GF-D8 (cell line): ENCODE measurements at regions not wholly inside any gene's neighbourhood (a gene's known extent, or its start where the extent isn't known, plus 50 kb on each side); places are given as distances from the start of the nearest gene placed in this dataset.
A peak's percentile ranks its signal among the peaks of the same experiment; 100 is the strongest.
"Not testable (repeated sequence)": the region's sequence is repeated elsewhere in the genome, so short reads cannot be mapped to it uniquely, and the experiment has no call there.

Experiments
- DNase-seq: peaks from one replicate; lab custom pipeline; 2025; lab: John Stamatoyannopoulos, UW

DNA sequence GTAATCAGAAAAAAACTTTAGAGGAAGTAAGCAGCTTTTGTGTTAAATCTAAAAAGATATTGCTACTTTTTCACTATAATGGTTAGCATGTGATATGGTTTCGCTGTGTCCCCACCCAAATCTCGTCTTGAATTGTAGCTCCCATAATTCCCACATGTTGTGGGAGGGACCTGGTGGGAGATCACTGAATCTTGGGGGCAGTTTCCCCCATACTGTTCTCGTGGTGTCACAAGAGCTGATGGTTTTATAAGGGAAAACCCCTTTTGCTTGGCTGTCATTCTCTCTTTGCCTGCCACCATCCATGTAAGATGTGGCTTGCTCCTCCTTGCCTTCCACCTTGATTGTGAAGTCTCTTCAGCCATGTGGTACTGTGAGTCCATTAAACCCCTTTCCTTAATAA lies 117.1 kb downstream of the KCNJ2 start:
- DNase-seq, result no peak

DNA sequence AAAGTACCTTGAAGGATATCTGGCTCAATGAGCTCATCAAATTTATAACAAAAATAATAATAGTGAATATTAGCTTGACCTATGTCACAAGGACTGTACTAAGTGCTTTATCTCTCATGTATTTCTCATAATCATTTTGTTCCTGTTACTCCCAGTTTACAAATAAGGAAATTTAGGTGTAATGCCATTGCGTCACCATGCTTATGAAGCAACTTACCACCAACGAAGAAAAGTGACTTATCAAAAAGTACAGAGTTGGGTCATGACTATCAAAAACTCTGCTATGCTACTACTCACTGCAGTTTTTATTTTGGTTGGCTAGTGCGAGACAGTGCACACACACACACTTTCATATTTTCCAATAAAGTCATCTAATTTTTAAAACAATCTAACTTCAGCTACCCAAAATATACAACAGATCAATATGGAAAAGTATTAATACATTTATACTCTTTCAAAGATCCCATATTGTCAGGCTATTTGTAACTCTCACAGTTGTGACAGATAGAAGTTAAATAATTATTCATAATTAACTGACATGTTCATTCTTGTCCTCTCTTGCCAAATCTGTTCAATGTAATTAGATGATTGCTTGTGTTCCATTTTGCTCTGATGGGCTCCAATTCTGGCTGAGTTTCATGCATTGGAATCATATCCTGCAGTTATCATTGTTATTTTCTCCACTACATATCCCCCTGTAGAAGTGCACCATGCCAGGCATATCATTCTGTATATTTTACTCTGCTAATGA lies 119.4 kb downstream of the KCNJ2 start:
- peak; percentile 7 for DNase-seq

DNA sequence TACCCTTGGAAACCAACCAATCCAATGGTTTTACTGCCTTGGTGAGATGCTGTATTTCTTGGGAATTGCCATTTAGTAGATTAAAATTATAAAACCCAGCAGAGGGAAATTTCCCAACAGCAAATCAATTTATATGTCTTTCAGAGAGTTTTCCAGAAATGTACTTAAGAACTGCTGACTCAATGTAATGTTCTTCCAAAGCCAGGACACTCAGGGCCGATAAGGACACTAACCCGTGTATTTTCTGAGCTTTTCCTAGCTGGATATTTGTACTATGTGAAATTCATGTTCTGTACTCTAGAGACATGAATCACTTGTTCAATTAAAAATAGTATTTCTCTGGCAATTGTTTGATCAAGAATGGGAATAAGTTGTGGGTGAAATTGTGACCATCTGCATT lies 121.4 kb downstream of the KCNJ2 start:
- DNase-seq, result no peak

DNA sequence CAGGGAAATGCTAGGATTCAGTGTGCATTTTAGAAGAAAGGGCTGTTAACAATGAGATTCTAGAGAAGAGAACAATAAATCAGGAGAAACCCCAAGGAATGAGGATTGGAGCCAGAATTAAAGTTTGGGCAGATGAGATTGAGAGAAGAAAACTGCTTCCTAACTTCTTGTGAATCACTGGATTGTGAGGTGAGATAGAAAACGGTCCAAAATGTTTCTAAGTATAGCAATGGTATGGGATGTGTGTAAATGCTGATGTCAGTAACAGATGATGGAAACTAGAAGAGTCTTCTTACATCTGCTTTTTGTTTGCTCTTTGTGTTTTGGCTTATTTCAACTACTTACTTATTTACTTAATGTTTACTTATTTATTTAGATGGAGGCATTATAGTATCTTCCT lies 123.0 kb downstream of the KCNJ2 start:
- DNase-seq, result no peak

DNA sequence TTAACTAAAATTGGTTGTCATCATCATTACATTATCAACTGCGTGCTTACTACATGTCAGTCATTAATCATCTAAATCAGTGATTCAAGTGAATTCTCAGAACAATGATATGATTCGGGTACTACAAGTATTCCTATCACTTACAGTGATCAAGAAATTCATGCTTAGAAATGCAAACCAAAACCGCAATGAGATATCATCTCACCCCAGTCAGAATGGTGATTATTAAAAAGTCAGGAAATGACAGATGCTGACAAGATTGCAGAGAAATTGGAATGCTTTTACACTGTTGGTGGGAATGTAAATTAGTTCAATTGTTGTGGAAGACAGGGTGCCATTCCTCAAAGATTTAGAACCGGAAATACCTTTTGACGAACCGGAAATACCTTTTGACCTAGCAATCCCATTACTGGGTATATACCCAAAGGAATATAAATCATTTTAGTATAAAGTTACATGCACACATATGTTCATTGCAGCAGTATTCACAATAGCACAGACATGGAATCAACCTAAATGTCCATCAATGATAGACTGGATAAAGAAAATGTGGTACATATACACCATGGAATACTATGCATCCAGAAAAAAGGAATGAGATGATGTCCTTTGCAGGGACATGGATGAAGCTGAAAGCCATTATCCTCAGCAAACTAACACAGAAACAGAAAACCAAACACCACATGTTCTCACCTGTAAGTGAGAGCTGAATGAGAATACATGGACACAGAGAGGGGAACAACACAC lies 124.4 kb downstream of the KCNJ2 start:
- not testable (repeated sequence) for DNase-seq

DNA sequence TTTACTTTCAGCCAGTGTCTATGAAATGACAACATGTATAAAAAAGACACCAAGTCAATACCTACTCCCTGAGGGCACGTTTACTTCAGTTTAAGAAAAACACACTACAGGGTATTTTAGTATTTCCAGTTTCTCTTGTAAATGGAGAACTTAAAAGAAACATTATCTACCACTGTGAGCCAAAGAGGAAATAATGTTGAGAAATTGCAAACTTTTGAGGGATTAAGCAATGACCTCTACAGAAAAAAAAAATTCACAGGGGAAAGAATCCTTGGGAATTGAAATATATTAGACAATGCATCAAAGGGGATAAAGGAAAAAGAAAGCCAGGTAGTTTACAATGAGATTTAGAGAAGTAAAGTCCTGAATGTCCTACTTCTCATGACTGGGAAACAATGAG lies 126.0 kb downstream of the KCNJ2 start:
- DNase-seq, result peak; percentile 35

DNA sequence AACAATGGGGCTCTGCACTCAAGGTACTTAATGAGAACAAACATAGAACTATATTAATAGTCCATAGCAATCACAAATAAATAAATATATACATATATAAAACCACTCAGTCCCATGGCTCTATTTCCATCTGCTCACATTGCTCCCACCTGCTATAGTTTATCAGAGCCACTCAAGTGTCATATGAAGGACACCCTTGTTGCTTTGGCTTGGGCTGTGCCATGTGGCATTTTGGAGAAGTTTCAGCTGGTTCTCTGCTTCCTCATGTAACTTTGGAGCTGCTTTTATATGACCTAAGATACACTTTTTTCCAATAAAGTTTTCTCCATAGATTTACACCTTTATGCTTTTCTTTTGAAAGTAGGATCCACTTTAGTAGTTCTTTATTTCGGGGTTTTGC lies 126.4 kb downstream of the KCNJ2 start:
- DNase-seq, result no peak

DNA sequence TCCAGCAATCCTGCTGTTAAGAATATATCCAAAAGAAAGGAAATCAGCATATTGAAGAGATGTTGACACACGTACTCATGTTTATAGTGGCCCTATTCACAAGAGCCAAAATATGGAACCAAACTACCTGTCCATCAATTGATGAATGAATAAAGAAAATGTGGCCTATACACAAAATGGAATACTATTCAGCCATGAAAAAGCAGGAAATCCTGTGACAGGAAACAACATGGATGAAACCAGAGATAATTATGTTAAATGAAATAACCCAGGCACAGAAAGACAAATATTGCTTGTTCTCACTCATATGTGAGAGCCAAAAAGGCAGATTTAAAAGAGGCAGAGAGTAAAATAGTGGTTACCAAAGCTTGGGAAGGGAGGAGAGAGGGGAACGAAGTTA lies 127.1 kb downstream of the KCNJ2 start:
- DNase-seq, result no peak

DNA sequence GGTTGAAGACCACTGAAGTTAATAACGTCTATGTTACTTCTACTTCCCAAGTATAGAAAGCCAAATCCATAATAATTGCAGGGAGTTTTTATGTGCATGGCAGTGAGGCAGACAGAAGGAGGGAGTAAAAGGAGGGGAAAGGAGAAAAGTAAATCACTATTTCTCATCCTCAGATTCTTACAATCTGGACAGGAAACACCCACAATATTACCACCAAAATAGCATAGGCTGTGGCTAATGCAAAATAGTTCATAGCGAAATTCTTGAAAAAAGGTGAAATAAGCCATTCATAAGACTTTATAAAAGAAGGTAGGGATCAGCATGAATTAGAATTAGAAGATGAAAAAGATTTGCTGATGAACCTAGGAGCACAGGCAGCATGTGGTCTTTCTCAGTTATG lies 128.1 kb downstream of the KCNJ2 start:
- DNase-seq, result no peak

DNA sequence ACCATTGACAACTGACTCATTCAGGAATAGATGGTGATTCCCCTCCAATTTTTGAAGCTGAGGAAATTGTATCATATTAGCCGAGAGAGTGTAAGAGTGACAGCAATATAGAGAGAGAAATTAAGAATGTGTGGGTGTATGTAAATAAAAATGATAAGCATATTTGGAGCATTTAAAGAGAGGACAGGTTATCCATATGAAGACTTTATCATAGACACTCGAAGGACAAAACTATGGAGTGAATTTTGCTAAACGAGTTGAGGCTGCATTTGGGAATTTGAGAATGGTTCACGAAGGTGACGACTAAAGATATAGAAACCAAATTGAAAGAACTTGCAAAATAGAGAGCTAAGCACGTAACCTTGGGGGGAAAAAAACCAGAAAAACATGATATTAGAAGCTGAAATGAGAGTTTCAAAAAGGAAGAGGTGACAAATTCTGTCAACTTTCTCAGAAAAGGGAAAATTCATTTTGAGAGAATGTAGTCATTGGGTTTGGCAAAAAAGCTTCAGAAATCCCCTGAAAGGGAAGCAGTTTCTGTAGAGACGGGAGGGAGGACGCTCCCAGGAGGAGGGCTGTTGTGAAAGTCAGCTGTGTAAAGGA lies 129.7 kb downstream of the KCNJ2 start:
- no peak for DNase-seq

DNA sequence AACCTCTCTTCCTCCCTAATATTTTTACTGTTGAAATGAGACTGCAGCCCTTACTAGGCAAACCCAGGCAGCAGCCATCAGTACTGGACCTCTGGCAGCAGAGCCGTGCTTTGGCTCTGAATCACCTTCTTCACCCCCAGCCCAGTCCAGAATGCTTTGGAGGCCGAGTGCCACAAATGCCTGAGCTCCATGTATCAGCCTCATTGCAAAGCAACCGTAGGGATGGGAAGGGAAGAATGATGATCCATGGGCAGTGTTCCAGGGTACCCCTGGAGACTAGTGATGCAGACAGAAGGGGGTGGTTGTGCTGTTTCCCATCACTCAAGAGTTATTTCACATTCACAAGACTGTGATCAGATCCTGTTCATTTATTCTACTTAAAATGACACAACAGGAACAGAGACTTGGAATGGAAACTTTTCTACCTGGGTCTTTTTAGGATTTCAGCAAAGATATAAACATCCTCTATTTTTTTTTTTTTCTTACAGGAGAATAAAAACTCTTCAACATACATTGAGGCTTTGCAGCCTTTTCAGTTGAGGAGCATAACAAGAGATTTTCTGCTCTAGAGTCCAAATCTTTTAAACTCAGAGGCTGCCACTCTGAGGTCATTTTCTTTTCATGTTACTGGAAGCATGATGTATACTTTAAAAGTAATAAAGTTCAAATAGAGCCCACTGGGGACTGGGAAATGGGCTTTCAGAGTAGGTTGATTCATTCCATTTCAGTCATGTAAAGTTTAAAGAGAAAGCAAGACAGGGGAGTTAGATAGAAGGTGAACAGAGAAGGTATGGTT lies 138.3 kb downstream of the KCNJ2 start:
- DNase-seq, result no peak

DNA sequence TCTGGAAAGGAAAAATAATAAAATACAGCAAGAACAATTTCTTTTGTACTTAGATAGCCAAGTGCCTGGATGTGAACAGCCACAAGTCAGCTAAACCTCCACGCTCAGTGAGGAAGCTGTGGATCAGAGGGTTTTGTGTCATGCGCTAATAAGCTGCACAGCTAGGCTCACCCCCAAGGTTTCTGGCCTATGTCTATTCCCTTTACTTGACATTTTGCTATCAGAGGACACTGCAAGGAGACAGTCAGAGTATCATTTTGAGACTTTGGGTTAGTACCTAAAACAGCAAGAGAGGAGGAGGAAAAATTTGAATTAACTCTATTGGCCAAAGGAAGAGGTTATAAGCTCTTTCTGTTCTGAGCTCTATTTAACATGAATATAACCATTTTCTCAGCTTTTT lies 139.3 kb downstream of the KCNJ2 start:
- DNase-seq, result no peak

DNA sequence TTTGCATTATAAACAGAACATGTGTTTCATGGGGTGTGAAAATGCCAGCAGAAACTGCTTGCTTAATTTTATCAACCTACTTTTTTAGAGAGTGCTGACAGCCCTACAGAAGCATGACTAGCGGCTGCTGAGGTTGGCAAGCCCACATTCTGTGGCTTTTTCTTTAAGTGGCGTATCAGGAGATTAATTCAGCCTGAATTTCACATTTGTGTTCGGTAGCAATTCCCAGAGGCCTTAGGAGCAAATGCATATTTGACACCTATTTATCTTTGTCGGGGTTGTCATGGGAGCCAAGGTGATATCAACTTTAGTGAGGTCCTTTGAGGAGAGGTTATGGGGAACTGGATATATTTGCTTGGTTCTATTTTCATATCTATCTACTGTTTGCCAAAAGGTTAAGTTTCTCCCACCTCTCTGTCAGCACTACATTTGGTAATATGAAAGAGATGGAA lies 140.9 kb downstream of the KCNJ2 start:
- no peak for DNase-seq

DNA sequence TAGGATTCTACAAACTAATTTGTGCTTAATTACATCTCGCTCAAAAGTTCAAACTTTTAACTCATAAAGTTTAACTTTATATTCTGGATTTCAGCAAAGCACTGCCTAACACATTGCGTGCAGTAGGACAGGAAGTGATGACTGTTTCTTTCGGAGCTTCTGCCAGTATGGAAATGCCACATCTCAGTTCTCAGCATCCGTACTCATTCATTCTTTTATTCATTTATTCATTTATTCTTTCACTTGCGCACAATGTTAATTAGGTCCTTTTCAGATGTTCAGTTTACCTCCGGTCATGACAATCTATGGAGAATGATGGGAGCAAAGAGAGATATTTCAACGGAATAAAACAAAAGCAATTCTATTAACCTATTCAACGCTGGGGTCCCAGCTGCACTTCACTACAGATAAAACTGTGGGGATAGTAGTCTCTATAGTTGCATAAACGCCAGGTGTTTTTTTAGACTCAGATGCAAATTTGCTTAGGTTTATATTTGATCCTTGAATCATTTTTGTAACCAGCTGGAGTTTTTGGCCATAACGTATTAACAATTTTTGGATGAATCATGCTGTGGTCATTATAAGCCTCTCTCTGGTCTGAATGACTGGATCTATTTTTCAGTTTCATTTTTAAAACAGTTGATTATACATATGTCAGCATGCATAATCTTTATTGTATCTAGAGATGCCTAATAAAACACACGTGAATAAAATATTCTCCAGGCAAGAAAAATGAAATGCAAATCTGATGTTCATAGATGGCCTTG lies 143.9 kb downstream of the KCNJ2 start:
- DNase-seq, result no peak

DNA sequence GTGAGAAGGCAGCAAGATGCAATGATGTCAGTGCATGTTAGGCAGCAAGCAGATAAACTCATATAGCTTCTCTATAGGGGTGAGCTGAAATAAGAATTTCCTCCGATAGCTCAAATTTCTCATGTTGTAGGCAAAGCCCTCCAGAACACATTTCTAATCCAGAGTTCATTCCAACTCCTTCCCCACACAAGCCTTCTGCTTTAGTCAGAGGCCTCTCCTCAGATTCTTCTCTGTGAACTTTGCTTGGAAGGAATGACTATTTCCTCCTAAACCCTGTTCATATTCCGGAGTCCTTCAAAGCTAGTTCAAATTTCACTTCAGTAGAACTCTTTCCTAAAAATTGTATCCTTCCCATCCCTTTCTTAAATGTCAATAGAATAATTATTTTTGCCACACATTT lies 144.8 kb downstream of the KCNJ2 start:
- no peak for DNase-seq

DNA sequence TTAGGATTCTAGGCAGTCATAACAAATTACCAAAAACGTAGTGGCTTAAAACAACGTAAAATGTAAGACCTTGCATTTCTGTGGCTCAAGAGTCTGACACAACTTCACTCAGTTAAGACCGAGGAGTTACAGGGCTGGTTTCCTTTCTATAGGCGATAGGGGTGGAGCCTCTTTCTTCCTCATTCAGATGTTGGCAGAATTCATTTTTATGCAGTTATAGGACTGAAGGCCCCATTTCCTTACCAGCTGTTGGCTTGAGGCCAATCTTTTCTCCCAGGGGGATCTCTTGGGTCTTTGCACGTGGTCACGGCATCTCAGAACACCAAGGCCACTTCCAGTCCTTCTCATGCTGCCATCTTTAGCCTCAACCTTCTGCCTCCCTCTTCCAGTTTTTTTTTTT lies 145.2 kb downstream of the KCNJ2 start:
- no peak for DNase-seq

DNA sequence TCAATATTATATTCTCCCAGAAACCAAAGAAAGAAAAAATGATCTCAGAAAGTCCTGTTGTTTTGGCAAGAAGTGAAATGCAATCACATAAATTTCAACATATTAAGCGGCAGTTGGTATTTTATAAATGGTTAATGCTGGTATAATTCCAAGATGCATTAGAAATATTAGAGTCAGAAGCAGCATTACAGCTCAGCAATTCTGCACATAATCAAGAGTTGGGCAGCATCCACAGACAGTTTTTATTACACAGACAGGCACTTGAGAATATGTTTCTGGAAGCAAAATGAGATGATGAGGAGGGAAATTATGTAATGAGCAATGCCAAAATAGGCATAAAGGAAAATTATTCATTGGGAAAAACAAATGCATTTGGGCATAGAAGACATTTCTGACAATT lies 148.1 kb downstream of the KCNJ2 start:
- no peak for DNase-seq

DNA sequence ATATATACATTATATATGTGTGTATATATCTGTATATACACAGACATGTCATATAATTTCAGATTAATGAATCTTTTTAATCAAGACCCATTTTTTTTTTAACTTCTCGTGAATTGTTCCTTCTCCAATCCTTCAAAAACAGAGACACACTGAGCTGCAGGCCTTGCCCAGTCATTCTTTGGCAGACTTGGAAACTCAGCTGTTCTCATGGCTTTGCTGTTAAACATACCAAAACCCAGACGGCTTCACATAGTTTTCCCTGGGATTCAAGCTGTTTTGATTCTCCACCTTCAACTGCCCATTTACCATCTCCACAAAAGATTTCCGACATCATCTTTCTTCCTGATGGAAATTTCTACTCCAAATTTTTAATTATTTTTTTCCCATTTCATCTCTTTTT lies 148.7 kb downstream of the KCNJ2 start:
- DNase-seq, result no peak

DNA sequence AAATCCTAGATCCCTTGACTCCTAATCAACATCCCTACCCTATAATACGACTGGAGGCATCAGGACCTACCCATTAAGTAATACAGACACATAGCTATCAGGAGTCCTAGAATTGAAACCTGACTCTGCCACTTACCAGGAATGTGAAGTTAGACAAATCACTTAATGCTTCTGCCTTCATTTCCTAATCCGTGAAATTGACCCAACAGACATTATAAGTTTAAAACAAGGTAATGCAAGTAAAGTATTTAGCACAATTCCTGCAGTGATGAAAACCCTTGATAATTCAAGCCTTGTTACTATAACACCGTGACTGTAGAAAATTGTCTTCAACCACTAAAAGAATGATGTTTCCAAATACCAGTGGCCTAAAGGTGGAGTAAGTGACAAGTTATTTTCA lies 150.2 kb downstream of the KCNJ2 start:
- no peak for DNase-seq

DNA sequence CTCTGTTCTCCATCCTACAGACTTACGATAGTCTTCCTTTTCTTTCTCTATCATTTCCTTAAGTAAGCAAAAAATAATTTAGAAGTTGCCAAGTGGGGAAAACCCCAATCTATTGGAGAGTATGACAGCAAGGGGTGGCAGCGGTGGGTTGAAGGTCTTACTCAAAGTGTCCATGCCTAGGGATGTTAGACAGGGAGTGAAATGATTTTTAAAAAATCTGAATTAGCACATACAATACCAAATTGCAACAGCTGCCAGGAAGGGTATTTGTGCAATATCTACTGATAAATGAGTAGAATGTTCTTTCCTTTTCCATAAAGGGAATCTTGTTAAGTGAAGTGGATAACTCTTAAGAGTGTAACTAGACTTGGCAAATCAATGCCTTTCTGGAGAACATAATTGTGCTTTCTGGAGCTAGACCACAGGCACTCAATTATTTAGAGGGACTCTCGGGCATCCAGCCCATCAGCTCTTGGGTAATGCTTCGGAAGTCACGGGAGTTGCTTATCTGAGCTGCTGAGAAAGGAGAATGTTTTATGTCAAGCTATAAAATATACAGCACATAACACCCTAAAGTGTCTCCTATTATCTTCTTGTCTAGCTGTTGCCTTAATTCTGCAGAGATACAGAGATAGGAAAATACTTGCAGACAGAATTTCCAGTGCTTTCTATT lies 151.5 kb downstream of the KCNJ2 start:
- DNase-seq, result no peak

DNA sequence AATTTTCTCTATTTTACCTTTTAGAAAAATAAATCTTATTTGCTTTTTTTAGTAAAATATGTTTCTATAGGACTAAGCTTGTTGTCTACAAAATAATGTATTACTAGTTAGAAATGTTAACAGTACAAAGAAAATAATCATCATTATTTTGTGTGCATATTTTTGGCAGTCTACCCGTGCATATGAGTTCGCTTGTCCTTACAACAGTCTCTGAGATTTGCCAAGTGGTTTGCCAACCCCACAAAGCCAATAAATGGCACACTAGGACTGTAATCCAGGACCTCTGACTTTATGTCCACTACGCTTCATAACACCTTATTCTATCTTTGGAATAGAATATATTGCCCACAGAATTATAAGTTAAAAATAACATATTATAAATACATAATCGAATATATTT lies 152.0 kb downstream of the KCNJ2 start:
- no peak for DNase-seq
